Keratinocyte (primary cell): ENCODE measurements at regions not wholly inside any gene's neighbourhood (a gene's known extent, or its start where the extent isn't known, plus 50 kb on each side); places are given as distances from the start of the nearest gene placed in this dataset.

Experiments used
- DNase-seq: peaks from one replicate; pipeline ENCODE4 v3.0.0-alpha.2; 2011; ENCODE audit warnings: low read depth, missing footprints, low spot score
- FAIRE-seq: peaks from 2 replicates; lab custom pipeline; 2011; peaks lifted over from hg19 to GRCh38; lab: Jason Lieb, UNC
- H2AFZ ChIP-seq: 2 replicates; pipeline ENCODE4 v1.6.0; 2012; ENCODE audit warnings: low read length, control low read depth, inconsistent platforms; ENCODE audit not compliant: control insufficient read depth
- H3K27ac ChIP-seq: 2 replicates; pipeline ENCODE4 v1.5.1; 2011; ENCODE audit warnings: low read length; ENCODE audit not compliant: control insufficient read depth, insufficient read depth
- H3K27me3 ChIP-seq: 3 replicates; pipeline ENCODE4 v1.6.0; 2011; ENCODE audit warnings: low read length; ENCODE audit not compliant: control insufficient read depth, insufficient read depth; ENCODE audit errors: extremely low read depth
- H3K36me3 ChIP-seq, 2 experiments: 2 replicates in 1 of 2; 3 replicates in 1 of 2; pipeline ENCODE4 v1.5.1; 2011; ENCODE audit warnings: low read length in 2 of 2, mild to moderate bottlenecking in 1 of 2; ENCODE audit not compliant: control insufficient read depth in 2 of 2, insufficient read depth in 2 of 2; ENCODE audit errors: extremely low read depth in 1 of 2
- H3K4me1 ChIP-seq: 3 replicates; pipeline ENCODE4 v1.5.1; 2011; ENCODE audit warnings: low read length; ENCODE audit not compliant: control insufficient read depth, insufficient read depth; ENCODE audit errors: extremely low read depth
- H3K4me2 ChIP-seq: 3 replicates; pipeline ENCODE4 v1.6.0; 2011; ENCODE audit warnings: low read depth, low read length; ENCODE audit not compliant: control insufficient read depth, insufficient read depth; ENCODE audit errors: extremely low read depth
- H3K4me3 ChIP-seq, 3 experiments: fragments of 200-600 bp in 1 of 3; sonication (generic) in 1 of 3; 2 replicates in 2 of 3; 3 replicates in 1 of 3; pipeline ENCODE4 v1.5.1; 2011 to 2016; ENCODE audit warnings: low read length in 3 of 3, mild to moderate bottlenecking in 3 of 3, control low read depth in 2 of 3, inconsistent platforms in 1 of 3, low read depth in 1 of 3, mixed read lengths in 1 of 3, mixed run types in 1 of 3, moderate library complexity in 1 of 3; ENCODE audit not compliant: control insufficient read depth in 2 of 3, insufficient read depth in 2 of 3; ENCODE audit errors: extremely low read depth in 1 of 3
- H3K79me2 ChIP-seq: 2 replicates; pipeline ENCODE4 v1.6.0; 2012; ENCODE audit warnings: low read length; ENCODE audit not compliant: control insufficient read depth, insufficient read depth
- H3K9ac ChIP-seq: 3 replicates; pipeline ENCODE4 v1.6.0; 2011; ENCODE audit warnings: low read length; ENCODE audit not compliant: control insufficient read depth, insufficient read depth; ENCODE audit errors: extremely low read depth
- H3K9me1 ChIP-seq: 3 replicates; pipeline ENCODE4 v1.6.0; 2011; ENCODE audit warnings: low read length; ENCODE audit not compliant: control insufficient read depth, insufficient read depth; ENCODE audit errors: extremely low read depth
- H3K9me3 ChIP-seq: 2 replicates; pipeline ENCODE4 v1.5.1; 2012; ENCODE audit warnings: low read depth, low read length; ENCODE audit not compliant: control insufficient read depth
- H4K20me1 ChIP-seq: 3 replicates; pipeline ENCODE4 v1.6.0; 2011; ENCODE audit warnings: low read length; ENCODE audit not compliant: control insufficient read depth, insufficient read depth; ENCODE audit errors: extremely low read depth
- CTCF ChIP-seq, 3 experiments: IDR thresholded peaks in 1 of 3; conservative IDR thresholded peaks in 1 of 3; optimal IDR thresholded peaks in 1 of 3; 2 replicates in 2 of 3; 3 replicates in 1 of 3; pipeline versions ENCODE3 to v1.5.1; 2011; ENCODE audit warnings: low read length in 3 of 3, mild to moderate bottlenecking in 3 of 3, moderate library complexity in 2 of 3, control low read depth in 1 of 3, inconsistent platforms in 1 of 3; ENCODE audit not compliant: insufficient read depth in 2 of 3; ENCODE audit errors: extremely low read depth in 1 of 3
- EZH2 ChIP-seq: IDR thresholded peaks from one replicate; pipeline ENCODE4 v1.6.1; 2012; ENCODE audit warnings: inconsistent platforms, mild to moderate bottlenecking, low read length, moderate library complexity
- dilution Hi-C: fragments of 300-500 bp; cut with MboI; formaldehyde crosslinking; loops from one replicate; pipeline ENCODE4 v1.7.0; 2020; ENCODE audit warnings: low sequenced_read_pairs; ENCODE audit not compliant: extremely low pct_ligation_motif_present

GRCh38 chr1:76003946-76004345, 70.6 kb upstream of the ST6GALNAC3 start:
- Histone ChIP-seq H3K79me2 (no peaks in the 10 kb centered on the region), H3K9me3 (no peaks in the 10 kb centered on the region), H4K20me1 (no peaks in the 10 kb centered on the region), H3K4me1 (no peaks in the 10 kb centered on the region), H3K27ac (no peak overlapping the region), H3K4me3 (no peak overlapping the region), H3K9me1 (no peaks in the 10 kb centered on the region), H3K9ac (no peak overlapping the region), H3K36me3 (no peaks in the 10 kb centered on the region), H3K27me3 (no peaks in the 10 kb centered on the region), H2AFZ (no peak overlapping the region), H3K4me2 (no peak overlapping the region)
- DNase-seq (no peak), FAIRE-seq (no peak)
- dilution Hi-C loops = no loop called here
- TF ChIP-seq CTCF (optimal IDR thresholded peaks at IDR 0.05 in 1 of 3, IDR thresholded peaks at IDR 0.05 in 1 of 3, conservative IDR thresholded peaks at IDR 0.05 in 1 of 3; ENCODE audit: extremely low read depth in 1 of 3, insufficient read depth in 2 of 3, low read length in 3 of 3) = no peak
- TF ChIP-seq EZH2 = no peak

GRCh38 chr1:76005765-76006164, 68.8 kb upstream of the ST6GALNAC3 start:
- no peaks in the 10 kb centered on the region for H3K9me3 ChIP-seq
- DNase-seq (no peak), FAIRE-seq (no peak)
- H3K4me1 ChIP-seq = no peaks in the 10 kb centered on the region
- H3K9ac ChIP-seq = no peak overlapping the region
- no peak overlapping the region for H3K27ac ChIP-seq
- dilution Hi-C loops = no loop called here
- no peak overlapping the region for H2AFZ ChIP-seq
- H3K4me3 ChIP-seq = no peak overlapping the region
- no peak overlapping the region for H3K4me2 ChIP-seq
- no peak for TF ChIP-seq CTCF (optimal IDR thresholded peaks at IDR 0.05 in 1 of 3, IDR thresholded peaks at IDR 0.05 in 1 of 3, conservative IDR thresholded peaks at IDR 0.05 in 1 of 3; ENCODE audit: extremely low read depth in 1 of 3, insufficient read depth in 2 of 3, low read length in 3 of 3)
- no peak for TF ChIP-seq EZH2
- no peaks in the 10 kb centered on the region for H3K9me1 ChIP-seq
- H4K20me1 ChIP-seq = no peaks in the 10 kb centered on the region
- no peaks in the 10 kb centered on the region for H3K27me3 ChIP-seq
- no peaks in the 10 kb centered on the region for H3K36me3 ChIP-seq
- H3K79me2 ChIP-seq = no peaks in the 10 kb centered on the region
